ENCODE measurements at regions not wholly inside any gene's neighbourhood (a gene's known extent, or its start where the extent isn't known, plus 50 kb on each side); places are given as distances from the start of the nearest gene placed in this dataset.

DNA sequence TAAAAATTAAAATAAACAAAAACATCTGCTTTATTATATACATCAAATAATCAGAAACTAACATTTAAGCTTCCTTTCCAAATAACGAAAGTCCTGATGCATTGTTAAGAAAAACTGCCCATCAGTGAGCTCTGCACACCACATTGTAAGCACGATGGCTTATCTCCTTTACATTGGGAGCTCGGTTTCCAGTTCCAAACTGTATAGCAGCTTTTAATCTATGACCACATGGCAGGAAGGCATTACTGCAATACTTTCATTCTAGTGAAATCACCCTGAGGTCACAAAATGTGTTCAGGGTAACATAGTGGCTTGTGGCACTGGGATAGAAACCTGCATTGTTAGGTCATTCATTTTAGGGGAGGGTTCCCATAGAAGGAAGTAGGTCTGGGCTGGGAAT, 146.3 kb downstream of the ZNF22 start:
- TF ChIP-seq CTCF (IDR thresholded peaks at IDR 0.05; ENCODE audit: insufficient read depth, low read depth, low read length, missing control alignments) = no peak
- DNase-seq (ENCODE audit: low read depth) = no peak
- H3K4me3 ChIP-seq (ENCODE audit: low read depth, low read length) = no peak overlapping the region

- DNase-seq (ENCODE audit: low read depth) = no peak
- no peak overlapping the region for H3K4me3 ChIP-seq (ENCODE audit: low read depth, low read length)
- TF ChIP-seq CTCF (IDR thresholded peaks at IDR 0.05; ENCODE audit: insufficient read depth, low read depth, low read length, missing control alignments) = no peak
Observed at GRCh38 chr10:45150997-45151396, 150.3 kb downstream of the ZNF22 start.

DNA sequence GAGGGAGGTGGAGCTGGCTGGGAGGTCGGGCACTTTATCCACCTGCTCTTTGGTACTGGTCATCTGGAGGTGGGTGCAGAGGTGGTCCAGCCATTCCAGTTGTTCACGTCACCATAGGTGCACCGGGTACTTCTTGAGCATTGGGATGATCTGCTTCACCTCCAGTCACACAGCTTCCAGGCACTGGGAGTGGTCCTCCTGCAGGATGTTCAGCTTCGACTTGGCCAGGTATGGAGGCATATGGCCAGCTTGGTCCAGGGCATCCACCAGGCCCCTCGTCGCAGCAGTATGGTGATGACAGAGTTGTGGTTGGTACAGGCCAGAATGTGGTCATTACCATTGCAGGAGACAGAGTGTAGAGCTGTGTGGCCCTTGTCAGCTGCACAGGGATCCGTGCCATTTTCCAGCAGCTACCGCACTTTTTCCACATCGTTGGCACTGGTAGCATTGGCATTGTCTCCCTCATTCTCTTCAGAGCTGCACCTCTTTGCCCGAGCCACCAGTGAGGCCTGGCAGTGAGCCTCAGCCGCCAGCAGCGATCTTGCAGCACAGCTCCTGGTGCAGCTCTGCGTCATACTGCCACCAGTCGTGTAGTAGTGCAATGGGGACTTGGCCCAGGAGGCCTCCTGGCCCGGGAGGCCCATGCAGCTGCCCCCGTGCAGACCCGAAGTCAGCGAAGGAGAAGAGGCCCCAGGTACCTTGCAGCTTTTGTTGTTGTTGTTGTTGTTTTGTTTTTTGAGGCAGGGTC, 150.9 kb downstream of the ZNF22 start:
- TF ChIP-seq CTCF (IDR thresholded peaks at IDR 0.05; ENCODE audit: insufficient read depth, low read depth, low read length, missing control alignments) = no peak
- H3K4me3 ChIP-seq (ENCODE audit: low read depth, low read length) = no peak overlapping the region
- DNase-seq (ENCODE audit: low read depth) = no peak

DNA sequence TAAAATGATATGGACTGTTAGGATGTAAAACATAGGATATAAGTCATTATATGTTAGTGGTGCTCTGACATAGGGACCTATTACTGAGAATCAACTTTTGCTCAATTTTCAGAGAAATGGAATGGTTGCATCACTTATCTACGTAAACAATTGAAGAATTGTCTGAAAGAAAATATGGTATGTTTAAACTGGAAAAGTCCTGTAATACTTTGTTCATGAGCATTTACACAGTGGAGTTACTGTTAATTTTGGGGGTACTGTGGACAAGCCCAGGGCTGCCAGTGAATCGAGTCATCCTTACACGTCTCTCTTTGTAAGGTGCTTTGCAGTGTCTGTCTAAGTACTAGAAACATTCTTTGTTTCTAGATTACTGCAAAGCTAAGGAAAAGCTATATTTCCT, 152.0 kb downstream of the ZNF22 start:
- no peak for TF ChIP-seq CTCF (IDR thresholded peaks at IDR 0.05; ENCODE audit: insufficient read depth, low read depth, low read length, missing control alignments)
- DNase-seq (ENCODE audit: low read depth) = no peak
- H3K4me3 ChIP-seq (ENCODE audit: low read depth, low read length) = no peak overlapping the region

DNA sequence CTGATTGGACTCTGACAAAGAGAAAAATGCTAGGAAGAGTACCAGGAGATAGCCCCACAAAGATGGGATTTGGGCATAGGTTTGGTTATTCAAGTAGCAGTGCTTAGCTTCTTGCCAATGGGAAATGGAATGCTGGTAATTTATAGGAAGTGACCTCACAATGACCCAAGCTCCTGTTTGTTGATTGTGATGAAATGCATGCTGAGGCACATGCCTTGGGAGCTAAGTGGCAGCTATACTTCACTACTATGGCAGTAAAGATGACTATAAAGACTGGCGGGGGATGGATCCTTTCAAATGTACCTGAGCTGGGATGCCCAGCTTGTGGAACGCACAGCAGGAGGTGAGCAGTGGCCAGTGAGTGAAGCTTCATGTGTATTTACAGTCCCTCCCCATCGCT, 153.8 kb downstream of the ZNF22 start:
- H3K4me3 ChIP-seq (ENCODE audit: low read depth, low read length) = no peak overlapping the region
- no peak for TF ChIP-seq CTCF (IDR thresholded peaks at IDR 0.05; ENCODE audit: insufficient read depth, low read depth, low read length, missing control alignments)
- DNase-seq (ENCODE audit: low read depth) = no peak

DNA sequence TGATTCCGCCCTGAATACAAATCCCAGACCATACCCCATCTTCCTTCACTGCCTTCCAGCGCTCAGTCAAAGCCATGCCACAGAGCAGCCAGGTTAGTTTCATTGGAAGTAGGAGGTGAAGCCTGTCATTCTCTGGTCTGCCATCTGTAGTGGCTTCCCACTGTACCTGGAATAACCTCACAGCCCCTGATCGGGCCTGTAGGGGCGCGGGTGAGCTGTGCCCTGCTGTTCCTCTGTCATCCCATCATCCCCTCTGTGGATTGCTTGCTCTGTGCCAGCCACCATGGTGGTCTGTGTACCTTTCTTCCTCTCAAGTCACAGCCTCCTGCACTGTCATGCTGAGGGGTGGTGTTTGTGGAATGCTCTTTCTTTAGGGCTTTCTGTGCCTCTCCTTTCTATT, 155.1 kb downstream of the ZNF22 start:
- H3K4me3 ChIP-seq (ENCODE audit: low read depth, low read length) = no peak overlapping the region
- no peak for TF ChIP-seq CTCF (IDR thresholded peaks at IDR 0.05; ENCODE audit: insufficient read depth, low read depth, low read length, missing control alignments)
- DNase-seq (ENCODE audit: low read depth) = no peak

GRCh38 chr10:45160271-45160670, 155.1 kb downstream of the OR13A1 start:
- no peak for DNase-seq (ENCODE audit: low read depth)
- no peak for TF ChIP-seq CTCF (IDR thresholded peaks at IDR 0.05; ENCODE audit: insufficient read depth, low read depth, low read length, missing control alignments)
- no peak overlapping the region for H3K4me3 ChIP-seq (ENCODE audit: low read depth, low read length)

Data from GM12865 (cell line).